Thyroid gland (tissue), 4 donors: ENCODE measurements at regions not wholly inside any gene's neighbourhood (a gene's known extent, or its start where the extent isn't known, plus 50 kb on each side); places are given as distances from the start of the nearest gene placed in this dataset.

ENCODE experiments used
- POLR2A ChIP-seq, 2 donors: fragments of 450-650 bp; IDR thresholded peaks; one replicate each; pipeline ENCODE4 v1.6.1; 2017; ENCODE audit warnings: antibody characterized with exemption in 2 of 2, mild to moderate bottlenecking in 2 of 2, moderate library complexity in 1 of 2
- TF ChIP-seq, protein P1 (sequence below), 6 experiments: fragments of 200-600 bp in 3 of 6; fragments of 450-650 bp in 3 of 6; sonication (generic) in 3 of 6; IDR thresholded peaks; one replicate each; pipeline ENCODE4 v1.5.1; 2016 to 2019; ENCODE audit warnings: antibody characterized with exemption in 6 of 6, mild to moderate bottlenecking in 2 of 6, inconsistent platforms in 1 of 6, moderate library complexity in 1 of 6

DNA sequence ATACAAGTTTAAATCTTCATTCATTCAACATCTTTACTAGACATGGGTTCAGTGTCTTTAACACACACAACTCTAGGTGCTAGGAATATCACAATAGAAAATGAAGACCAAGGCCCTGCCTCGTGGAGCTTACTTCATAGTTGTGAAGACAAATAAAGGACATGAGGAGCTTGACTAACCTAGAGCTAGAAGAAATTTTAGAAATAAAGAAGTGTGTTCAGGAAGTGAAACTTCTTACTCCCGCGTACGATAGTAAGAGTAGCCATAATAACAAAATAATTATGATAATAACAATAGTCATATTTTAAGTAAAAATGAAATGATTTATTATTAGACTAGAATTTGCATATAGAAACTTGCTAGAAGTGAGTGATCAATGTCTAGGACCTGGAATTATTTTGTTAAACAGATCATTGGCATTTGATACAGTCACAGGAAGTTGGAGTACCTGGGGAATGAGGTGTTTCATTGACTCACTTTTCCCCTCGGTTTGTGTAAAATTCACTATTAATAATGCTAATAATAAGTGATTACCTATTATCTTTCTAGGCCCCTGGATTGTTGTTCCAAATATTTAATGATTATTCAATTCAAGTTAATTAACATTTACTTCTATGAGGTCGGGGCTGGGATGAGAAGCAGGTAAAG is 331.3 kb downstream of the NSG2 start:
- TF ChIP-seq, protein P1, sequence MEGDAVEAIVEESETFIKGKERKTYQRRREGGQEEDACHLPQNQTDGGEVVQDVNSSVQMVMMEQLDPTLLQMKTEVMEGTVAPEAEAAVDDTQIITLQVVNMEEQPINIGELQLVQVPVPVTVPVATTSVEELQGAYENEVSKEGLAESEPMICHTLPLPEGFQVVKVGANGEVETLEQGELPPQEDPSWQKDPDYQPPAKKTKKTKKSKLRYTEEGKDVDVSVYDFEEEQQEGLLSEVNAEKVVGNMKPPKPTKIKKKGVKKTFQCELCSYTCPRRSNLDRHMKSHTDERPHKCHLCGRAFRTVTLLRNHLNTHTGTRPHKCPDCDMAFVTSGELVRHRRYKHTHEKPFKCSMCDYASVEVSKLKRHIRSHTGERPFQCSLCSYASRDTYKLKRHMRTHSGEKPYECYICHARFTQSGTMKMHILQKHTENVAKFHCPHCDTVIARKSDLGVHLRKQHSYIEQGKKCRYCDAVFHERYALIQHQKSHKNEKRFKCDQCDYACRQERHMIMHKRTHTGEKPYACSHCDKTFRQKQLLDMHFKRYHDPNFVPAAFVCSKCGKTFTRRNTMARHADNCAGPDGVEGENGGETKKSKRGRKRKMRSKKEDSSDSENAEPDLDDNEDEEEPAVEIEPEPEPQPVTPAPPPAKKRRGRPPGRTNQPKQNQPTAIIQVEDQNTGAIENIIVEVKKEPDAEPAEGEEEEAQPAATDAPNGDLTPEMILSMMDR (IDR thresholded peaks at IDR 0.05): no peak
- TF ChIP-seq POLR2A (IDR thresholded peaks at IDR 0.05): no peak
